HFFc6 (cell line): ENCODE measurements at regions not wholly inside any gene's neighbourhood (a gene's known extent, or its start where the extent isn't known, plus 50 kb on each side); places are given as distances from the start of the nearest gene placed in this dataset.

Experiments
- DNase-seq: peaks from one replicate; pipeline ENCODE4 v3.0.0-alpha.2; 2018
- H3K27ac Mint-ChIP-seq: 2 replicates; pipeline ENCODE4 v1.8.0; 2020; ENCODE audit warnings: mild to moderate bottlenecking, mixed read lengths
- H3K27me3 Mint-ChIP-seq: 2 replicates; pipeline ENCODE4 v1.8.0; 2021; ENCODE audit warnings: mild to moderate bottlenecking, moderate library complexity, mixed read lengths; ENCODE audit not compliant: insufficient read depth
- H3K36me3 Mint-ChIP-seq: 2 replicates; pipeline ENCODE4 v1.8.0; 2021; ENCODE audit warnings: low read depth, mixed read lengths
- H3K4me1 Mint-ChIP-seq: 2 replicates; pipeline ENCODE4 v1.8.0; 2020; ENCODE audit warnings: low read depth, mixed read lengths
- H3K4me3 Mint-ChIP-seq: 2 replicates; pipeline ENCODE4 v1.8.0; 2020; ENCODE audit warnings: mild to moderate bottlenecking, moderate library complexity, mixed read lengths
- H3K9me3 Mint-ChIP-seq: 2 replicates; pipeline ENCODE4 v1.8.0; 2020; ENCODE audit warnings: mild to moderate bottlenecking, mixed read lengths
- CTCF ChIP-seq: fragments of 200-600 bp; sonication (generic); IDR thresholded peaks from 2 replicates; pipeline ENCODE4 v1.5.0; 2021; ENCODE audit warnings: antibody characterized with exemption, mild to moderate bottlenecking

GRCh38 chr12:67019070-67019469 is 250.1 kb upstream of the CAND1 start:
- Mint-ChIP-seq H3K27me3 (peaks cover 3% of the 10 kb centered on the region; the same call in 1 of the 2 replicates), H3K4me3 (no peak overlapping the region), H3K36me3 (no peaks in the 10 kb centered on the region), H3K4me1 (no peaks in the 10 kb centered on the region), H3K27ac (no peak overlapping the region), H3K9me3 (no peaks in the 10 kb centered on the region; the same call in 1 of the 2 replicates)
- TF ChIP-seq CTCF: no peak
- DNase-seq: no peak

GRCh38 chr12:67025543-67026114 is 243.5 kb upstream of the CAND1 start:
- Mint-ChIP-seq H3K27me3 (peaks cover 3% of the 10 kb centered on the region; the same call in 1 of the 2 replicates), H3K4me3 (no peak overlapping the region), H3K9me3 (no peaks in the 10 kb centered on the region), H3K36me3 (no peaks in the 10 kb centered on the region), H3K4me1 (no peaks in the 10 kb centered on the region), H3K27ac (no peak overlapping the region)
- peak; percentile 78 for TF ChIP-seq CTCF
- no peak for DNase-seq

- no peak overlapping the region for H3K4me3 Mint-ChIP-seq
- H3K9me3 Mint-ChIP-seq: no peaks in the 10 kb centered on the region
- peaks cover 3% of the 10 kb centered on the region; the same call in 1 of the 2 replicates for H3K27me3 Mint-ChIP-seq
- TF ChIP-seq CTCF: no peak
- no peaks in the 10 kb centered on the region for H3K4me1 Mint-ChIP-seq
- no peak for DNase-seq
- H3K27ac Mint-ChIP-seq: no peak overlapping the region
- H3K36me3 Mint-ChIP-seq: no peaks in the 10 kb centered on the region
Observed at GRCh38 chr12:67026487-67027246, 242.5 kb upstream of the CAND1 start.

GRCh38 chr12:67028529-67028928 is 240.6 kb upstream of the CAND1 start:
- H3K27ac Mint-ChIP-seq: no peak overlapping the region
- no peaks in the 10 kb centered on the region; the same call in 1 of the 2 replicates for H3K9me3 Mint-ChIP-seq
- no peaks in the 10 kb centered on the region for H3K4me1 Mint-ChIP-seq
- TF ChIP-seq CTCF: no peak
- no peak overlapping the region for H3K4me3 Mint-ChIP-seq
- H3K27me3 Mint-ChIP-seq: peaks cover 3% of the 10 kb centered on the region; the same call in 1 of the 2 replicates
- DNase-seq: no peak
- H3K36me3 Mint-ChIP-seq: no peaks in the 10 kb centered on the region

- DNase-seq: no peak
Observed at GRCh38 chr12:67034110-67034879, 234.9 kb upstream of the CAND1 start.

More at GRCh38 chr12:67034110-67034879, 234.9 kb upstream of the CAND1 start:
- Mint-ChIP-seq H3K27me3 (no peaks in the 10 kb centered on the region), H3K27ac (no peak overlapping the region), H3K4me1 (no peaks in the 10 kb centered on the region), H3K9me3 (no peaks in the 10 kb centered on the region; the same call in 1 of the 2 replicates), H3K4me3 (no peak overlapping the region), H3K36me3 (no peaks in the 10 kb centered on the region)
- no peak for TF ChIP-seq CTCF
